ENCODE measurements at regions not wholly inside any gene's neighbourhood (a gene's known extent, or its start where the extent isn't known, plus 50 kb on each side); places are given as distances from the start of the nearest gene placed in this dataset.

- TF ChIP-seq CTCF (IDR thresholded peaks at IDR 0.05; ENCODE audit: poor library complexity, severe bottlenecking): peak; percentile 32
- Histone ChIP-seq H3K4me1 (ENCODE audit: insufficient read depth, poor library complexity, severe bottlenecking) (no peaks in the 10 kb centered on the region), H3K4me3 (ENCODE audit: severe bottlenecking) (no peak overlapping the region), H3K36me3 (ENCODE audit: low read depth) (no peaks in the 10 kb centered on the region), H3K27ac (ENCODE audit: poor library complexity, severe bottlenecking) (no peak overlapping the region), H3K9me3 (ENCODE audit: severe bottlenecking) (no peaks in the 10 kb centered on the region), H3K27me3 (ENCODE audit: insufficient read depth, poor library complexity, severe bottlenecking) (no peaks in the 10 kb centered on the region)
- no peak for ATAC-seq (ENCODE audit: low read depth)
- DNase-seq (ENCODE audit: low spot score): no peak
Observed at GRCh38 chr10:10233229-10233628, 784.4 kb upstream of the CELF2 start.

DNA sequence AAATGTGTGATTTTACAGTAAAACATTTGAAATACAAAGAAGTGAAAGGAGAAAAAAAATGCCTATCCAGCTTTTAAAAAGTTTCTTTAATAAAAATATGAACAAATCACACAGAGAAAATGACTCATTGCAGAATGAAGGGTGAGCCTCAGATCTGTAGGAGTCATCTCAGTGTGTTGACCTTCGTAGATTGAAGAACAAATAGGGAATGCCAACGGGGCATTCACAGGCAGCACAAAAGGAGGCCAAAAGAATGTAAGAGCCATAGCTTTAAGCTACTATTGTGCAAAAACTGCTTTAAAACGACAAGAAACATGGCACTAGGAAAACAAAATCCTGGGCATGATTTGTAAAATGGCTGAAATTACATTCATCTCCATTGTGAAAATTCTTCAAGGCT, 782.7 kb upstream of the CELF2 start:
- no peaks in the 10 kb centered on the region for H3K4me1 ChIP-seq (ENCODE audit: insufficient read depth, poor library complexity, severe bottlenecking)
- TF ChIP-seq CTCF (IDR thresholded peaks at IDR 0.05; ENCODE audit: poor library complexity, severe bottlenecking): no peak
- H3K27ac ChIP-seq (ENCODE audit: poor library complexity, severe bottlenecking): no peak overlapping the region
- no peaks in the 10 kb centered on the region for H3K9me3 ChIP-seq (ENCODE audit: severe bottlenecking)
- no peaks in the 10 kb centered on the region for H3K27me3 ChIP-seq (ENCODE audit: insufficient read depth, poor library complexity, severe bottlenecking)
- H3K36me3 ChIP-seq (ENCODE audit: low read depth): no peaks in the 10 kb centered on the region
- no peak for ATAC-seq (ENCODE audit: low read depth)
- no peak for DNase-seq (ENCODE audit: low spot score)
- H3K4me3 ChIP-seq (ENCODE audit: severe bottlenecking): no peak overlapping the region

DNA sequence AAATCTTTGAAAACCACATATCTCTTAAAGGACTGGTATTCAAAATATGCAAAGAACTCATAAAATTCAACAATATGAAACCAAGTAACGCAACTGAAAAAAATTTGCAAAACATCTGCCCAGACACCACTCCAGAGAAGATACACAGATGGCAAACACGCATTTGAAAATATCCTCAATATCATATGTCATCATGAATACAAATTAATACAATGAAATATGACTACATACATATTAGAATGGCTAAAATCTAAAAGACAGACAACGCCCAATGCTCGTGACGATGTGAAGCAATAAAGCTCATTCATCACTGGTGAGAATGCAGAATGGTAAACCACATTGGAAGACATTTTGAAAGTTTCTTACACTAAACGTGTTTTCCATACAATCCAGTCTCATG, 770.1 kb upstream of the CELF2 start:
- DNase-seq (ENCODE audit: low spot score): no peak
- no peak for ATAC-seq (ENCODE audit: low read depth)
- no peak overlapping the region for H3K4me3 ChIP-seq (ENCODE audit: severe bottlenecking)
- H3K36me3 ChIP-seq (ENCODE audit: low read depth): 0 out of 2 replicates have a peak, but pooled peaks cover 3% of the 10 kb centered on the region
- no peak overlapping the region for H3K27ac ChIP-seq (ENCODE audit: poor library complexity, severe bottlenecking)
- peaks cover 3% of the 10 kb centered on the region for H3K9me3 ChIP-seq (ENCODE audit: severe bottlenecking)
- H3K4me1 ChIP-seq (ENCODE audit: insufficient read depth, poor library complexity, severe bottlenecking): no peaks in the 10 kb centered on the region
- H3K27me3 ChIP-seq (ENCODE audit: insufficient read depth, poor library complexity, severe bottlenecking): no peaks in the 10 kb centered on the region
- TF ChIP-seq CTCF (IDR thresholded peaks at IDR 0.05; ENCODE audit: poor library complexity, severe bottlenecking): no peak

DNA sequence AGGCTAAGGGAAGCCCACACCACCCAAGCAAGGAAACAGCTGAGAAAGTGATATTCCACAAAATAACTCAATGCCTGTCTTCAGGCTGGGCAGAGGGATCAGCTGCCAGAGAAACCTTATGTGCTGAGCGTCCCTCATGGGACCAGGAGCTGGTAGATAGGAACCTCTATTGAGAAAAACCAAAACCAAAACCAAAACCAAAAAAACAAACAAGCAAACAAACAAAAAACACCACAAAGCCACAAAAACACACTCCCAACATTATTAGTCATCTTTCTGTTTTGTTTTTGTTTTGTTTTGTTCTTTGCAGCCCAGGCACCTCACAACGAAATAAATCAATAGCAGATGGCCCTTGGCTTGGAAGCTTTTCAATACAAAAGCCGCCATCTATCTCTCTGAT, 760.8 kb upstream of the CELF2 start:
- H3K9me3 ChIP-seq (ENCODE audit: severe bottlenecking): no peaks in the 10 kb centered on the region
- H3K36me3 ChIP-seq (ENCODE audit: low read depth): no peaks in the 10 kb centered on the region
- DNase-seq (ENCODE audit: low spot score) (no peak), ATAC-seq (ENCODE audit: low read depth) (no peak)
- no peak for TF ChIP-seq CTCF (IDR thresholded peaks at IDR 0.05; ENCODE audit: poor library complexity, severe bottlenecking)
- H3K27me3 ChIP-seq (ENCODE audit: insufficient read depth, poor library complexity, severe bottlenecking): no peaks in the 10 kb centered on the region
- no peaks in the 10 kb centered on the region for H3K4me1 ChIP-seq (ENCODE audit: insufficient read depth, poor library complexity, severe bottlenecking)
- H3K4me3 ChIP-seq (ENCODE audit: severe bottlenecking): no peak overlapping the region
- no peak overlapping the region for H3K27ac ChIP-seq (ENCODE audit: poor library complexity, severe bottlenecking)

DNA sequence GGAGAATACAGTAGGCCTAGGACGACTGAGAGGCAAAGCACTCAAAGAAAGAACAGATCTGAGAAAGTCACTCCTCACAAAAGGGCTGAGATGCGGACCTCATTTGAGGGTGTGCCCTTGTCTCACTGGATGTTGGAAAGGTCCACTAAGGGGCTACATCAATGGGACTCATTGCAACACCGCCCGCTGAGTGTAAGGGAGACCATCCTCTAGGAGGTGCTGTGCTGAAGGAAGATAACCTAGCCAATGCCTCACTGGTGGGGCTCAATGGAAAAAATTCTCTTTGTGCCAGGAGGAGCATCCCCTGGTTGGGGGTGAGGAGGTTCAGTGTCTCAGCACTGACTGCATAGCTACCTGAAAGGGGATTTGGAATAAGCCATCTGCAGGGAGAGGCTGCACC, 758.7 kb upstream of the CELF2 start:
- ATAC-seq (ENCODE audit: low read depth): no peak

More for the DNA sequence above, 758.7 kb upstream of the CELF2 start:
- no peaks in the 10 kb centered on the region for H3K9me3 ChIP-seq (ENCODE audit: severe bottlenecking)
- H3K4me3 ChIP-seq (ENCODE audit: severe bottlenecking): no peak overlapping the region
- no peak overlapping the region for H3K27ac ChIP-seq (ENCODE audit: poor library complexity, severe bottlenecking)
- no peaks in the 10 kb centered on the region for H3K36me3 ChIP-seq (ENCODE audit: low read depth)
- TF ChIP-seq CTCF (IDR thresholded peaks at IDR 0.05; ENCODE audit: poor library complexity, severe bottlenecking): no peak
- H3K4me1 ChIP-seq (ENCODE audit: insufficient read depth, poor library complexity, severe bottlenecking): no peaks in the 10 kb centered on the region
- DNase-seq (ENCODE audit: low spot score): no peak
- no peaks in the 10 kb centered on the region for H3K27me3 ChIP-seq (ENCODE audit: insufficient read depth, poor library complexity, severe bottlenecking)

All from RWPE2 (cell line).